H1 (cell line): ENCODE measurements at regions not wholly inside any gene's neighbourhood (a gene's known extent, or its start where the extent isn't known, plus 50 kb on each side); places are given as distances from the start of the nearest gene placed in this dataset.

ENCODE experiments used
- CTCF ChIA-PET: fragments of 300-600 bp; sonication (Branson Sonifier 250); formaldehyde crosslinking; loops from one replicate; lab custom pipeline; 2021; ENCODE audit not compliant: partially characterized antibody; lab: Charles Lee
- POLR2A ChIA-PET: fragments of 300-600 bp; sonication (Branson Sonifier 250); formaldehyde crosslinking; loops from one replicate; lab custom pipeline; 2021; ENCODE audit warnings: inconsistent platforms; ENCODE audit not compliant: partially characterized antibody; lab: Charles Lee
- DNase-seq, 2 experiments: peaks; one replicate each; pipeline versions ENCODE4 v3.0.0 to v3.0.0-alpha.2; 2010 to 2022; ENCODE audit warnings: low spot score in 2 of 2, low read depth in 1 of 2, mixed read lengths in 1 of 2
- FAIRE-seq: peaks from 2 replicates; lab custom pipeline; 2011; peaks lifted over from hg19 to GRCh38; lab: Jason Lieb, UNC
- H2AFZ ChIP-seq: 2 replicates; pipeline ENCODE4 v1.8.1; 2012; ENCODE audit warnings: low read length, inconsistent platforms
- H2AK5ac ChIP-seq: 2 replicates; pipeline ENCODE4 v1.6.1; 2013; ENCODE audit warnings: low read depth, low read length
- H2BK120ac ChIP-seq: replicated peaks from 2 replicates; pipeline ENCODE3; 2013; ENCODE audit warnings: low read depth, low read length, inconsistent platforms
- H2BK12ac ChIP-seq: 2 replicates; pipeline ENCODE4 v1.6.1; 2013; ENCODE audit warnings: low read depth, low read length
- H2BK15ac ChIP-seq: 2 replicates; pipeline ENCODE4 v1.6.1; 2013; ENCODE audit warnings: low read length
- H2BK20ac ChIP-seq: 2 replicates; pipeline ENCODE4 v1.6.1; 2013; ENCODE audit warnings: low read length
- H2BK5ac ChIP-seq: 2 replicates; pipeline ENCODE4 v1.6.1; 2013; ENCODE audit warnings: low read depth, low read length
- H3K14ac ChIP-seq: 2 replicates; pipeline ENCODE4 v1.6.1; 2013; ENCODE audit warnings: inconsistent platforms; ENCODE audit not compliant: insufficient read length
- H3K18ac ChIP-seq: 2 replicates; pipeline ENCODE4 v1.6.1; 2013; ENCODE audit warnings: low read length; ENCODE audit errors: extremely low read depth
- H3K23ac ChIP-seq: 2 replicates; pipeline ENCODE4 v1.6.1; 2013; ENCODE audit warnings: inconsistent platforms; ENCODE audit not compliant: insufficient read length
- H3K23me2 ChIP-seq: 2 replicates; pipeline ENCODE4 v1.6.1; 2013; ENCODE audit warnings: low read depth, low read length
- H3K27ac ChIP-seq: 2 replicates; pipeline ENCODE4 v1.6.1; 2011; ENCODE audit warnings: low read depth, low read length, inconsistent platforms
- H3K27me3 ChIP-seq, 4 experiments: replicated peaks in 1 of 4; 1 replicate in 1 of 4; 2 replicates in 3 of 4; pipeline versions ENCODE4 v1.6.1 to v1.8.1; 2011 to 2013; ENCODE audit warnings: low read length in 3 of 4, mild to moderate bottlenecking in 3 of 4, inconsistent platforms in 2 of 4, mixed read lengths in 2 of 4, moderate library complexity in 1 of 4; ENCODE audit not compliant: control insufficient read depth in 3 of 4, insufficient read depth in 3 of 4; ENCODE audit errors: extremely low read depth in 1 of 4
- H3K36me3 ChIP-seq, 4 experiments: 2 replicates each; pipeline versions ENCODE4 v1.6.1 to v1.8.1; 2011 to 2013; ENCODE audit warnings: mild to moderate bottlenecking in 4 of 4, low read length in 3 of 4, moderate library complexity in 2 of 4, control low read depth in 1 of 4, inconsistent platforms in 1 of 4; ENCODE audit not compliant: insufficient read depth in 4 of 4, control insufficient read depth in 2 of 4
- H3K4ac ChIP-seq: replicated peaks from 2 replicates; pipeline ENCODE3; 2013; ENCODE audit warnings: low read length, low read depth, mixed read lengths, inconsistent platforms; ENCODE audit not compliant: insufficient read length
- H3K4me1 ChIP-seq, 4 experiments: replicated peaks in 1 of 4; 1 replicate in 1 of 4; 2 replicates in 3 of 4; pipeline versions ENCODE4 v1.6.1 to v1.8.1; 2011 to 2013; ENCODE audit warnings: low read length in 3 of 4, inconsistent platforms in 2 of 4, mixed read lengths in 1 of 4; ENCODE audit not compliant: insufficient read depth in 4 of 4, control insufficient read depth in 3 of 4
- H3K4me2 ChIP-seq, 2 experiments: 2 replicates each; pipeline versions ENCODE4 v1.6.1 to v1.8.1; 2011 to 2013; ENCODE audit warnings: low read depth in 2 of 2, low read length in 2 of 2, control low read depth in 1 of 2, inconsistent platforms in 1 of 2, mild to moderate bottlenecking in 1 of 2; ENCODE audit not compliant: insufficient read depth in 1 of 2
- H3K4me3 ChIP-seq, 4 experiments: fragments of 200-600, 300-600 bp in 1 of 4; sonication (generic), shearing (Covaris generic), sonication (Bioruptor Twin) in 1 of 4; 2 replicates each; pipeline versions ENCODE4 v1.5.1 to v1.8.1; 2011 to 2016; ENCODE audit warnings: low read length in 4 of 4, low read depth in 3 of 4, control low read depth in 2 of 4, inconsistent platforms in 2 of 4, mild to moderate bottlenecking in 2 of 4, mixed read lengths in 1 of 4, moderate library complexity in 1 of 4; ENCODE audit not compliant: insufficient read depth in 2 of 4; ENCODE audit errors: extremely low read depth in 1 of 4
- H3K56ac ChIP-seq: replicated peaks from 2 replicates; pipeline ENCODE3; 2013; ENCODE audit warnings: low read depth, mild to moderate bottlenecking, mixed read lengths, low read length, inconsistent platforms; ENCODE audit not compliant: insufficient read length
- H3K79me1 ChIP-seq: 2 replicates; pipeline ENCODE4 v1.6.1; 2013; ENCODE audit warnings: low read depth, low read length, control low read depth
- H3K79me2 ChIP-seq, 2 experiments: 2 replicates each; pipeline versions ENCODE4 v1.6.1 to v1.8.1; 2012 to 2013; ENCODE audit warnings: low read length in 2 of 2, mild to moderate bottlenecking in 2 of 2, inconsistent platforms in 1 of 2; ENCODE audit not compliant: insufficient read depth in 2 of 2, control insufficient read depth in 1 of 2
- H3K9ac ChIP-seq, 4 experiments: replicated peaks in 1 of 4; 1 replicate in 1 of 4; 2 replicates in 3 of 4; pipeline versions ENCODE4 v1.6.1 to v1.8.1; 2011 to 2013; ENCODE audit warnings: low read depth in 3 of 4, low read length in 3 of 4, control low read depth in 2 of 4, mild to moderate bottlenecking in 2 of 4, moderate library complexity in 2 of 4, inconsistent platforms in 1 of 4; ENCODE audit errors: extremely low read depth in 1 of 4
- H3K9me3 ChIP-seq, 2 experiments: 2 replicates each; pipeline versions ENCODE4 v1.6.1 to v1.8.1; 2012 to 2013; ENCODE audit warnings: mild to moderate bottlenecking in 2 of 2, moderate library complexity in 2 of 2, control low read depth in 1 of 2, inconsistent platforms in 1 of 2, low read depth in 1 of 2, low read length in 1 of 2, mixed read lengths in 1 of 2; ENCODE audit not compliant: insufficient read depth in 2 of 2
- H4K20me1 ChIP-seq, 2 experiments: replicated peaks in 1 of 2; 2 replicates each; pipeline versions ENCODE3 to v1.8.1; 2011 to 2013; ENCODE audit warnings: inconsistent platforms in 2 of 2, low read length in 2 of 2, mild to moderate bottlenecking in 1 of 2; ENCODE audit not compliant: insufficient read depth in 2 of 2, control insufficient read depth in 1 of 2
- H4K5ac ChIP-seq: 2 replicates; pipeline ENCODE4 v1.6.1; 2013; ENCODE audit warnings: low read length, low read depth, mixed read lengths, inconsistent platforms; ENCODE audit not compliant: insufficient read length
- H4K8ac ChIP-seq: 2 replicates; pipeline ENCODE4 v1.8.0; 2013; ENCODE audit warnings: mild to moderate bottlenecking, moderate library complexity, low read length, inconsistent platforms; ENCODE audit not compliant: insufficient read depth; ENCODE audit errors: extremely low read depth
- H4K91ac ChIP-seq: replicated peaks from 2 replicates; pipeline ENCODE3; 2013; ENCODE audit warnings: low read length, mixed read lengths, inconsistent platforms; ENCODE audit not compliant: insufficient read length
- ATF3 ChIP-seq: IDR thresholded peaks from 2 replicates; pipeline ENCODE4 v1.6.1; 2011; ENCODE audit warnings: low read depth, mild to moderate bottlenecking, low read length; ENCODE audit not compliant: insufficient read depth
- BACH1 ChIP-seq: IDR thresholded peaks from 2 replicates; pipeline ENCODE4 v1.6.1; 2012; ENCODE audit warnings: low read length, improper control_type of control experiment
- BRCA1 ChIP-seq: IDR thresholded peaks from 2 replicates; pipeline ENCODE4 v1.6.1; 2012; ENCODE audit warnings: low read depth, low read length, improper control_type of control experiment
- HDAC6 ChIP-seq: IDR thresholded peaks from one replicate; pipeline ENCODE4 v1.7.1; 2012; ENCODE audit warnings: low read depth, mild to moderate bottlenecking, inconsistent platforms, low read length, moderate library complexity
- KDM1A ChIP-seq: fragments of 200-600, 300-600 bp; sonication (generic); IDR thresholded peaks from 2 replicates; pipeline ENCODE4 v1.7.1; 2016; ENCODE audit warnings: mild to moderate bottlenecking, low read length, borderline replicate concordance
- SRF ChIP-seq: IDR thresholded peaks from 2 replicates; pipeline ENCODE4 v1.6.1; 2011; ENCODE audit warnings: mild to moderate bottlenecking, low read depth, low read length, moderate library complexity

GRCh38 chr5:158265346-158265745 lies 406.4 kb upstream of the CLINT1 start:
- no peak overlapping the region for H2AFZ ChIP-seq
- H4K20me1 ChIP-seq: no peaks in the 10 kb centered on the region
- no peak overlapping the region for H3K18ac ChIP-seq
- H3K9ac ChIP-seq: no peak overlapping the region
- H3K27me3 ChIP-seq: no peaks in the 10 kb centered on the region
- CTCF ChIA-PET: interaction anchor here (0.5 to 1.9 kb wide), 6 partner anchors 11 to 642 kb away, joined by 3 to 5 read pairs (median 3); no protein-coding TSS in a partner anchor
- H2BK20ac ChIP-seq: no peak overlapping the region
- POLR2A ChIA-PET: no interaction called here
- H4K8ac ChIP-seq: no peak overlapping the region
- no peak overlapping the region for H4K5ac ChIP-seq
- H2BK15ac ChIP-seq: no peak overlapping the region
- H2BK5ac ChIP-seq: no peak overlapping the region
- no peak overlapping the region for H3K56ac ChIP-seq
- H3K4ac ChIP-seq: no peak overlapping the region
- DNase-seq (no peak), FAIRE-seq (no peak)
- no peak overlapping the region for H4K91ac ChIP-seq
- no peaks in the 10 kb centered on the region for H3K4me1 ChIP-seq
- no peak for TF ChIP-seq KDM1A
- no peak for TF ChIP-seq ATF3
- TF ChIP-seq BRCA1: no peak
- TF ChIP-seq HDAC6: no peak
- TF ChIP-seq BACH1: no peak
- no peak for TF ChIP-seq SRF
- no peak overlapping the region for H2BK120ac ChIP-seq
- no peak overlapping the region for H3K14ac ChIP-seq
- no peak overlapping the region for H3K27ac ChIP-seq
- no peak overlapping the region for H2AK5ac ChIP-seq
- H2BK12ac ChIP-seq: no peak overlapping the region
- H3K23ac ChIP-seq: no peak overlapping the region
- no peak overlapping the region for H3K4me2 ChIP-seq
- peaks cover 7 to 9% of the 10 kb centered on the region in 2 experiments for H3K9me3 ChIP-seq
- no peaks in the 10 kb centered on the region for H3K23me2 ChIP-seq
- H3K4me3 ChIP-seq: no peak overlapping the region
- H3K79me1 ChIP-seq: no peaks in the 10 kb centered on the region
- no peaks in the 10 kb centered on the region; a peak in 1 of 8 replicates for H3K36me3 ChIP-seq
- no peaks in the 10 kb centered on the region for H3K79me2 ChIP-seq
